ENCODE measurements at regions not wholly inside any gene's neighbourhood (a gene's known extent, or its start where the extent isn't known, plus 50 kb on each side); places are given as distances from the start of the nearest gene placed in this dataset.

GRCh38 chr2:67883316-67884087 is 179.3 kb downstream of the C1D start:
- no peaks in the 10 kb centered on the region for H3K4me1 ChIP-seq (ENCODE audit: insufficient read depth)
- H2AFZ ChIP-seq, result no peak overlapping the region
- no peaks in the 10 kb centered on the region for H3K79me2 ChIP-seq
- no peak for TF ChIP-seq EZH2 (IDR thresholded peaks at IDR 0.05; ENCODE audit: borderline replicate concordance)
- no peak for TF ChIP-seq EZH2phosphoT487 (IDR thresholded peaks at IDR 0.05; ENCODE audit: low read depth, severe bottlenecking, unreplicated experiment)
- no peak for TF ChIP-seq CTCF (IDR thresholded peaks at IDR 0.05; ENCODE audit: poor library complexity)
- H3K9me2 ChIP-seq (replicated peaks; ENCODE audit: insufficient read depth), result no peaks in the 10 kb centered on the region
- H3K4me3 ChIP-seq, result no peak overlapping the region
- no peaks in the 10 kb centered on the region for H3K27me3 ChIP-seq
- H3K9me3 ChIP-seq (ENCODE audit: low read depth), result no peaks in the 10 kb centered on the region
- no peak overlapping the region for H3K27ac ChIP-seq
- H3K36me3 ChIP-seq (replicated peaks; ENCODE audit: insufficient read depth, low read depth), result no peaks in the 10 kb centered on the region
- H3K4me2 ChIP-seq, result no peak overlapping the region
- no peaks in the 10 kb centered on the region for H4K20me1 ChIP-seq (ENCODE audit: insufficient read depth, poor library complexity, severe bottlenecking)
- DNase-seq (ENCODE audit: low spot score), result no peak
- WGBS (ENCODE audit: low lambda C conversion rate, missing lambda C conversion rate), result 72% methylated on average over 3 of the region's 3 CpGs

- Histone ChIP-seq H3K9me2 (replicated peaks; ENCODE audit: insufficient read depth) (no peaks in the 10 kb centered on the region), H3K27ac (no peak overlapping the region), H3K4me1 (ENCODE audit: insufficient read depth) (peaks cover 7% of the 10 kb centered on the region), H2AFZ (no peak overlapping the region), H3K79me2 (no peaks in the 10 kb centered on the region), H3K9me3 (ENCODE audit: low read depth) (no peaks in the 10 kb centered on the region), H3K36me3 (replicated peaks; ENCODE audit: insufficient read depth, low read depth) (no peaks in the 10 kb centered on the region), H3K4me2 (no peak overlapping the region), H3K27me3 (no peaks in the 10 kb centered on the region), H4K20me1 (ENCODE audit: insufficient read depth, poor library complexity, severe bottlenecking) (no peaks in the 10 kb centered on the region), H3K4me3 (no peak overlapping the region)
- no peak for DNase-seq (ENCODE audit: low spot score)
- TF ChIP-seq EZH2 (IDR thresholded peaks at IDR 0.05; ENCODE audit: borderline replicate concordance) (no peak), EZH2phosphoT487 (IDR thresholded peaks at IDR 0.05; ENCODE audit: low read depth, severe bottlenecking, unreplicated experiment) (no peak), CTCF (IDR thresholded peaks at IDR 0.05; ENCODE audit: poor library complexity) (no peak)
Observed at GRCh38 chr2:67888351-67889005, 174.3 kb downstream of the C1D start.

GRCh38 chr2:67889056-67889455 is 173.7 kb downstream of the C1D start:
- Histone ChIP-seq H3K4me2 (no peak overlapping the region), H3K79me2 (no peaks in the 10 kb centered on the region), H3K9me2 (replicated peaks; ENCODE audit: insufficient read depth) (no peaks in the 10 kb centered on the region), H3K27ac (no peak overlapping the region), H2AFZ (no peak overlapping the region), H4K20me1 (ENCODE audit: insufficient read depth, poor library complexity, severe bottlenecking) (no peaks in the 10 kb centered on the region), H3K9me3 (ENCODE audit: low read depth) (no peaks in the 10 kb centered on the region), H3K4me3 (no peak overlapping the region), H3K4me1 (ENCODE audit: insufficient read depth) (peaks cover 7% of the 10 kb centered on the region), H3K27me3 (no peaks in the 10 kb centered on the region), H3K36me3 (replicated peaks; ENCODE audit: insufficient read depth, low read depth) (no peaks in the 10 kb centered on the region)
- DNase-seq (ENCODE audit: low spot score), result no peak
- 97% methylated on average over 2 of the region's 2 CpGs for WGBS (ENCODE audit: low lambda C conversion rate, missing lambda C conversion rate)
- TF ChIP-seq EZH2phosphoT487 (IDR thresholded peaks at IDR 0.05; ENCODE audit: low read depth, severe bottlenecking, unreplicated experiment), result no peak
- TF ChIP-seq EZH2 (IDR thresholded peaks at IDR 0.05; ENCODE audit: borderline replicate concordance), result no peak
- no peak for TF ChIP-seq CTCF (IDR thresholded peaks at IDR 0.05; ENCODE audit: poor library complexity)

Measured in hepatocyte (in vitro differentiated cells).